Keratinocyte (primary cell): ENCODE measurements at regions not wholly inside any gene's neighbourhood (a gene's known extent, or its start where the extent isn't known, plus 50 kb on each side); places are given as distances from the start of the nearest gene placed in this dataset.

Experiments used
- DNase-seq: peaks from one replicate; pipeline ENCODE4 v3.0.0-alpha.2; 2011; ENCODE audit warnings: low read depth, missing footprints, low spot score
- FAIRE-seq: peaks from 2 replicates; lab custom pipeline; 2011; peaks lifted over from hg19 to GRCh38; lab: Jason Lieb, UNC
- H2AFZ ChIP-seq: 2 replicates; pipeline ENCODE4 v1.6.0; 2012; ENCODE audit warnings: low read length, control low read depth, inconsistent platforms; ENCODE audit not compliant: control insufficient read depth
- H3K27ac ChIP-seq: 2 replicates; pipeline ENCODE4 v1.5.1; 2011; ENCODE audit warnings: low read length; ENCODE audit not compliant: control insufficient read depth, insufficient read depth
- H3K27me3 ChIP-seq: 3 replicates; pipeline ENCODE4 v1.6.0; 2011; ENCODE audit warnings: low read length; ENCODE audit not compliant: control insufficient read depth, insufficient read depth; ENCODE audit errors: extremely low read depth
- H3K36me3 ChIP-seq, 2 experiments: 2 replicates in 1 of 2; 3 replicates in 1 of 2; pipeline ENCODE4 v1.5.1; 2011; ENCODE audit warnings: low read length in 2 of 2, mild to moderate bottlenecking in 1 of 2; ENCODE audit not compliant: control insufficient read depth in 2 of 2, insufficient read depth in 2 of 2; ENCODE audit errors: extremely low read depth in 1 of 2
- H3K4me1 ChIP-seq: 3 replicates; pipeline ENCODE4 v1.5.1; 2011; ENCODE audit warnings: low read length; ENCODE audit not compliant: control insufficient read depth, insufficient read depth; ENCODE audit errors: extremely low read depth
- H3K4me2 ChIP-seq: 3 replicates; pipeline ENCODE4 v1.6.0; 2011; ENCODE audit warnings: low read depth, low read length; ENCODE audit not compliant: control insufficient read depth, insufficient read depth; ENCODE audit errors: extremely low read depth
- H3K4me3 ChIP-seq, 3 experiments: fragments of 200-600 bp in 1 of 3; sonication (generic) in 1 of 3; 2 replicates in 2 of 3; 3 replicates in 1 of 3; pipeline ENCODE4 v1.5.1; 2011 to 2016; ENCODE audit warnings: low read length in 3 of 3, mild to moderate bottlenecking in 3 of 3, control low read depth in 2 of 3, inconsistent platforms in 1 of 3, low read depth in 1 of 3, mixed read lengths in 1 of 3, mixed run types in 1 of 3, moderate library complexity in 1 of 3; ENCODE audit not compliant: control insufficient read depth in 2 of 3, insufficient read depth in 2 of 3; ENCODE audit errors: extremely low read depth in 1 of 3
- H3K79me2 ChIP-seq: 2 replicates; pipeline ENCODE4 v1.6.0; 2012; ENCODE audit warnings: low read length; ENCODE audit not compliant: control insufficient read depth, insufficient read depth
- H3K9ac ChIP-seq: 3 replicates; pipeline ENCODE4 v1.6.0; 2011; ENCODE audit warnings: low read length; ENCODE audit not compliant: control insufficient read depth, insufficient read depth; ENCODE audit errors: extremely low read depth
- H3K9me1 ChIP-seq: 3 replicates; pipeline ENCODE4 v1.6.0; 2011; ENCODE audit warnings: low read length; ENCODE audit not compliant: control insufficient read depth, insufficient read depth; ENCODE audit errors: extremely low read depth
- H3K9me3 ChIP-seq: 2 replicates; pipeline ENCODE4 v1.5.1; 2012; ENCODE audit warnings: low read depth, low read length; ENCODE audit not compliant: control insufficient read depth
- H4K20me1 ChIP-seq: 3 replicates; pipeline ENCODE4 v1.6.0; 2011; ENCODE audit warnings: low read length; ENCODE audit not compliant: control insufficient read depth, insufficient read depth; ENCODE audit errors: extremely low read depth
- CTCF ChIP-seq, 3 experiments: IDR thresholded peaks in 1 of 3; conservative IDR thresholded peaks in 1 of 3; optimal IDR thresholded peaks in 1 of 3; 2 replicates in 2 of 3; 3 replicates in 1 of 3; pipeline versions ENCODE3 to v1.5.1; 2011; ENCODE audit warnings: low read length in 3 of 3, mild to moderate bottlenecking in 3 of 3, moderate library complexity in 2 of 3, control low read depth in 1 of 3, inconsistent platforms in 1 of 3; ENCODE audit not compliant: insufficient read depth in 2 of 3; ENCODE audit errors: extremely low read depth in 1 of 3
- EZH2 ChIP-seq: IDR thresholded peaks from one replicate; pipeline ENCODE4 v1.6.1; 2012; ENCODE audit warnings: inconsistent platforms, mild to moderate bottlenecking, low read length, moderate library complexity
- dilution Hi-C: fragments of 300-500 bp; cut with MboI; formaldehyde crosslinking; loops from one replicate; pipeline ENCODE4 v1.7.0; 2020; ENCODE audit warnings: low sequenced_read_pairs; ENCODE audit not compliant: extremely low pct_ligation_motif_present

- no peak overlapping the region for H3K4me2 ChIP-seq
- no peak overlapping the region for H3K4me3 ChIP-seq
- no peaks in the 10 kb centered on the region for H3K9me1 ChIP-seq
- no peaks in the 10 kb centered on the region for H3K4me1 ChIP-seq
- no peak overlapping the region for H2AFZ ChIP-seq
- no peaks in the 10 kb centered on the region for H3K79me2 ChIP-seq
- FAIRE-seq (no peak), DNase-seq (no peak)
- no peak overlapping the region for H3K9ac ChIP-seq
- no peaks in the 10 kb centered on the region for H4K20me1 ChIP-seq
- no peaks in the 10 kb centered on the region for H3K9me3 ChIP-seq
- no peak for TF ChIP-seq EZH2
- no peak for TF ChIP-seq CTCF (optimal IDR thresholded peaks at IDR 0.05 in 1 of 3, IDR thresholded peaks at IDR 0.05 in 1 of 3, conservative IDR thresholded peaks at IDR 0.05 in 1 of 3; ENCODE audit: extremely low read depth in 1 of 3, insufficient read depth in 2 of 3, low read length in 3 of 3)
- no peak overlapping the region for H3K27ac ChIP-seq
- H3K27me3 ChIP-seq: no peaks in the 10 kb centered on the region
- no peaks in the 10 kb centered on the region for H3K36me3 ChIP-seq
- dilution Hi-C loops: no loop called here
Measured at GRCh38 chr14:86540636-86541247, 1010.8 kb downstream of the FLRT2 start.

GRCh38 chr14:86539361-86540070 is 1009.6 kb downstream of the FLRT2 start:
- Histone ChIP-seq H3K27ac (no peak overlapping the region), H3K4me2 (no peak overlapping the region), H3K36me3 (no peaks in the 10 kb centered on the region), H3K79me2 (no peaks in the 10 kb centered on the region), H3K9ac (no peak overlapping the region), H3K4me3 (no peak overlapping the region), H4K20me1 (no peaks in the 10 kb centered on the region), H3K9me3 (no peaks in the 10 kb centered on the region), H3K27me3 (no peaks in the 10 kb centered on the region), H3K4me1 (no peaks in the 10 kb centered on the region), H3K9me1 (no peaks in the 10 kb centered on the region), H2AFZ (no peak overlapping the region)
- dilution Hi-C loops: no loop called here
- TF ChIP-seq EZH2: no peak
- no peak for TF ChIP-seq CTCF (optimal IDR thresholded peaks at IDR 0.05 in 1 of 3, IDR thresholded peaks at IDR 0.05 in 1 of 3, conservative IDR thresholded peaks at IDR 0.05 in 1 of 3; ENCODE audit: extremely low read depth in 1 of 3, insufficient read depth in 2 of 3, low read length in 3 of 3)
- no peak for FAIRE-seq
- DNase-seq: no peak
